ENCODE measurements at regions not wholly inside any gene's neighbourhood (a gene's known extent, or its start where the extent isn't known, plus 50 kb on each side); places are given as distances from the start of the nearest gene placed in this dataset.

- TF ChIP-seq EZH2phosphoT487 (IDR thresholded peaks at IDR 0.05; ENCODE audit: borderline replicate concordance, low read length) (no peak), CTCF (IDR thresholded peaks at IDR 0.05; ENCODE audit: low read depth, low read length, poor library complexity, severe bottlenecking) (no peak)
- H4K20me1 ChIP-seq (ENCODE audit: control insufficient read depth, insufficient read depth, low read depth, low read length): no peaks in the 10 kb centered on the region
Observed at GRCh38 chr11:115906171-115906570, 402.0 kb upstream of the CADM1 start.

GRCh38 chr11:115905341-115906000 is 401.3 kb upstream of the CADM1 start:
- H3K9me2 ChIP-seq (replicated peaks; ENCODE audit: control insufficient read depth, low read length): no peaks in the 10 kb centered on the region
- no peaks in the 10 kb centered on the region for H3K4me1 ChIP-seq (ENCODE audit: control insufficient read depth, low read length)
- no peak overlapping the region for H3K4me2 ChIP-seq (ENCODE audit: low read length)
- no peak overlapping the region for H3K4me3 ChIP-seq (ENCODE audit: low read length)
- TF ChIP-seq CTCF (IDR thresholded peaks at IDR 0.05; ENCODE audit: low read depth, low read length, poor library complexity, severe bottlenecking): no peak
- no peak for TF ChIP-seq EZH2phosphoT487 (IDR thresholded peaks at IDR 0.05; ENCODE audit: borderline replicate concordance, low read length)
- no peaks in the 10 kb centered on the region for H4K20me1 ChIP-seq (ENCODE audit: control insufficient read depth, insufficient read depth, low read depth, low read length)
- no peaks in the 10 kb centered on the region for H3K36me3 ChIP-seq (ENCODE audit: control insufficient read depth, low read length)
- H3F3A ChIP-seq (ENCODE audit: control insufficient read depth, insufficient read depth): no peaks in the 10 kb centered on the region
- H3K9me3 ChIP-seq (ENCODE audit: control insufficient read depth, insufficient read depth, low read length): no peaks in the 10 kb centered on the region
- H3K27me3 ChIP-seq (ENCODE audit: control insufficient read depth, low read length): no peaks in the 10 kb centered on the region
- no peaks in the 10 kb centered on the region for H3K79me2 ChIP-seq (ENCODE audit: control insufficient read depth, low read length)
- H3K27ac ChIP-seq (ENCODE audit: low read depth, low read length): no peak overlapping the region

More at GRCh38 chr11:115906171-115906570, 402.0 kb upstream of the CADM1 start:
- no peak overlapping the region for H3K4me3 ChIP-seq (ENCODE audit: low read length)
- H3K36me3 ChIP-seq (ENCODE audit: control insufficient read depth, low read length): no peaks in the 10 kb centered on the region
- H3K27me3 ChIP-seq (ENCODE audit: control insufficient read depth, low read length): no peaks in the 10 kb centered on the region
- peaks cover under 1% of the 10 kb centered on the region; the same call in 1 of the 2 replicates for H3K4me1 ChIP-seq (ENCODE audit: control insufficient read depth, low read length)
- H3K4me2 ChIP-seq (ENCODE audit: low read length): no peak overlapping the region
- H3K9me2 ChIP-seq (replicated peaks; ENCODE audit: control insufficient read depth, low read length): no peaks in the 10 kb centered on the region
- no peaks in the 10 kb centered on the region for H3F3A ChIP-seq (ENCODE audit: control insufficient read depth, insufficient read depth)
- H3K79me2 ChIP-seq (ENCODE audit: control insufficient read depth, low read length): no peaks in the 10 kb centered on the region
- no peaks in the 10 kb centered on the region for H3K9me3 ChIP-seq (ENCODE audit: control insufficient read depth, insufficient read depth, low read length)
- no peak overlapping the region for H3K27ac ChIP-seq (ENCODE audit: low read depth, low read length)

GRCh38 chr11:115903179-115903578 is 399.0 kb upstream of the CADM1 start:
- Histone ChIP-seq H3K27ac (ENCODE audit: low read depth, low read length) (no peak overlapping the region), H3K9me3 (ENCODE audit: control insufficient read depth, insufficient read depth, low read length) (no peaks in the 10 kb centered on the region)
- no peak for TF ChIP-seq CTCF (IDR thresholded peaks at IDR 0.05; ENCODE audit: low read depth, low read length, poor library complexity, severe bottlenecking)
- no peak for TF ChIP-seq EZH2phosphoT487 (IDR thresholded peaks at IDR 0.05; ENCODE audit: borderline replicate concordance, low read length)

More at GRCh38 chr11:115903179-115903578, 399.0 kb upstream of the CADM1 start:
- Histone ChIP-seq H3F3A (ENCODE audit: control insufficient read depth, insufficient read depth) (no peaks in the 10 kb centered on the region), H3K79me2 (ENCODE audit: control insufficient read depth, low read length) (no peaks in the 10 kb centered on the region), H3K27me3 (ENCODE audit: control insufficient read depth, low read length) (no peaks in the 10 kb centered on the region), H3K4me1 (ENCODE audit: control insufficient read depth, low read length) (no peaks in the 10 kb centered on the region), H3K4me3 (ENCODE audit: low read length) (no peak overlapping the region), H3K4me2 (ENCODE audit: low read length) (no peak overlapping the region), H3K9me2 (replicated peaks; ENCODE audit: control insufficient read depth, low read length) (no peaks in the 10 kb centered on the region), H4K20me1 (ENCODE audit: control insufficient read depth, insufficient read depth, low read depth, low read length) (no peaks in the 10 kb centered on the region), H3K36me3 (ENCODE audit: control insufficient read depth, low read length) (no peaks in the 10 kb centered on the region)

All from DOHH2 (cell line).